Hepatocyte (in vitro differentiated cells): ENCODE measurements at regions not wholly inside any gene's neighbourhood (a gene's known extent, or its start where the extent isn't known, plus 50 kb on each side); places are given as distances from the start of the nearest gene placed in this dataset.

Experiments
- DNase-seq: peaks from one replicate; pipeline ENCODE4 v3.0.0-alpha.2; 2016; ENCODE audit warnings: low spot score
- H2AFZ ChIP-seq: fragments of 200-600 bp; sonication (generic); 2 replicates; pipeline ENCODE4 v1.6.0; 2016; ENCODE audit warnings: antibody characterized with exemption, mild to moderate bottlenecking
- H3K27ac ChIP-seq: fragments of 200-600 bp; sonication (generic); 2 replicates; pipeline ENCODE4 v1.5.1; 2016; ENCODE audit warnings: mild to moderate bottlenecking
- H3K27me3 ChIP-seq: fragments of 200-600 bp; sonication (generic); 2 replicates; pipeline ENCODE4 v1.6.1; 2016
- H3K36me3 ChIP-seq: fragments of 200-600 bp; sonication (generic); replicated peaks from 2 replicates; pipeline ENCODE4 v1.5.1; 2016; ENCODE audit warnings: low read depth; ENCODE audit not compliant: insufficient read depth
- H3K4me1 ChIP-seq: fragments of 200-600 bp; sonication (generic); 2 replicates; pipeline ENCODE4 v1.5.1; 2016; ENCODE audit warnings: mild to moderate bottlenecking, moderate library complexity; ENCODE audit not compliant: insufficient read depth
- H3K4me2 ChIP-seq: fragments of 200-600 bp; sonication (generic); 2 replicates; pipeline ENCODE4 v1.6.0; 2016
- H3K4me3 ChIP-seq: fragments of 200-600 bp; sonication (generic); 2 replicates; pipeline ENCODE4 v1.5.1; 2016; ENCODE audit warnings: mild to moderate bottlenecking
- H3K79me2 ChIP-seq: fragments of 200-600 bp; sonication (generic); 2 replicates; pipeline ENCODE4 v1.6.0; 2017; ENCODE audit warnings: mild to moderate bottlenecking
- H3K9me2 ChIP-seq: fragments of 200-600 bp; sonication (generic); replicated peaks from 2 replicates; pipeline ENCODE4 v1.6.0; 2017; ENCODE audit warnings: mild to moderate bottlenecking; ENCODE audit not compliant: insufficient read depth
- H3K9me3 ChIP-seq: fragments of 200-600 bp; sonication (generic); 2 replicates; pipeline ENCODE4 v1.5.1; 2016; ENCODE audit warnings: low read depth, mild to moderate bottlenecking
- H4K20me1 ChIP-seq: fragments of 200-600 bp; sonication (generic); 2 replicates; pipeline ENCODE4 v1.6.0; 2016; ENCODE audit warnings: mild to moderate bottlenecking; ENCODE audit not compliant: insufficient read depth, poor library complexity, severe bottlenecking
- EZH2 ChIP-seq: fragments of 200-600 bp; sonication (generic); IDR thresholded peaks from 2 replicates; pipeline ENCODE4 v1.6.1; 2016; ENCODE audit warnings: antibody characterized with exemption, mild to moderate bottlenecking, borderline replicate concordance
- EZH2phosphoT487 ChIP-seq: fragments of 200-600 bp; sonication (generic); IDR thresholded peaks from one replicate; pipeline ENCODE4 v1.6.1; 2018; ENCODE audit warnings: antibody characterized with exemption, mild to moderate bottlenecking, low read depth, moderate library complexity; ENCODE audit not compliant: unreplicated experiment, severe bottlenecking
- WGBS: methylation state at CpG from one replicate; pipeline ENCODE4 v1.1.6; 2016; ENCODE audit warnings: low lambda C conversion rate; ENCODE audit errors: missing lambda C conversion rate; 5-methylcytosine and 5-hydroxymethylcytosine counted together
- TF ChIP-seq, protein P1 (sequence below): fragments of 200-600 bp; sonication (generic); IDR thresholded peaks from 2 replicates; pipeline ENCODE4 v1.5.1; 2016; ENCODE audit warnings: antibody characterized with exemption, mild to moderate bottlenecking; ENCODE audit not compliant: poor library complexity

DNA sequence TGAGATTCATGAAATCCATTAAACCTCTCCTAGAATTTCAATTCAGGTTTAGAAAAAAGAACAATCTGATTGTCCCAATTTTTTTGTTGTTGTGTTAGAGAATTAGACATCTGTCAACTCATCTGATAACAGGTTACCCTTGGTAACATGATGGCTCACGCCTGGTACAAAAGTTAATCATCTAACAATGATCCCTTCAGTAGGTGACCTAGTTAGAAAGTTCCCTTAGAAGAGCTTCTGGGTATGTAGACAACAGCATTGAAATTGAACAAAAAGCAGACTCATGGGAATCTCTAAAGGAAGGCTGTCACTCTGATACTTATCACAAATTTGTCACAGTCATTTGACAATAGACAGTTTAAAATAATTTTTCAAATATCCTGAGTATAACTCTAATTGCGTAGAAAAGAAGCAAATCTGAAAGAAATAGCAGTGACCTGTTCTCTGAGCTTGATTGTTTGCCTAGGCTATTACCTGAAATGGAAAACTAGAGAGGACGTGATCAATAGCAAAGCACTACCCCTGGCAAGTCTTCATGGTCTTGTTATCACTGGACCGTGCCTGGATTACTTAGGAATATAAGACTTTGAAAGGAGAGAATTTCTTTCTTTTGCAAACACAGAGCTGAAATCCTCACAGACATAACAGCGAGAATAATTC lies 880.4 kb upstream of the AGA start:
- WGBS: 64% methylated on average over 5 of the region's 5 CpGs
- Histone ChIP-seq H3K4me3 (no peak overlapping the region), H3K27ac (no peak overlapping the region), H3K4me1 (no peaks in the 10 kb centered on the region), H3K9me2 (no peaks in the 10 kb centered on the region), H3K36me3 (no peaks in the 10 kb centered on the region), H3K27me3 (no peaks in the 10 kb centered on the region), H3K79me2 (no peaks in the 10 kb centered on the region), H4K20me1 (no peaks in the 10 kb centered on the region), H3K4me2 (no peak overlapping the region), H3K9me3 (no peaks in the 10 kb centered on the region), H2AFZ (no peak overlapping the region)
- TF ChIP-seq EZH2: no peak
- TF ChIP-seq, protein P1, sequence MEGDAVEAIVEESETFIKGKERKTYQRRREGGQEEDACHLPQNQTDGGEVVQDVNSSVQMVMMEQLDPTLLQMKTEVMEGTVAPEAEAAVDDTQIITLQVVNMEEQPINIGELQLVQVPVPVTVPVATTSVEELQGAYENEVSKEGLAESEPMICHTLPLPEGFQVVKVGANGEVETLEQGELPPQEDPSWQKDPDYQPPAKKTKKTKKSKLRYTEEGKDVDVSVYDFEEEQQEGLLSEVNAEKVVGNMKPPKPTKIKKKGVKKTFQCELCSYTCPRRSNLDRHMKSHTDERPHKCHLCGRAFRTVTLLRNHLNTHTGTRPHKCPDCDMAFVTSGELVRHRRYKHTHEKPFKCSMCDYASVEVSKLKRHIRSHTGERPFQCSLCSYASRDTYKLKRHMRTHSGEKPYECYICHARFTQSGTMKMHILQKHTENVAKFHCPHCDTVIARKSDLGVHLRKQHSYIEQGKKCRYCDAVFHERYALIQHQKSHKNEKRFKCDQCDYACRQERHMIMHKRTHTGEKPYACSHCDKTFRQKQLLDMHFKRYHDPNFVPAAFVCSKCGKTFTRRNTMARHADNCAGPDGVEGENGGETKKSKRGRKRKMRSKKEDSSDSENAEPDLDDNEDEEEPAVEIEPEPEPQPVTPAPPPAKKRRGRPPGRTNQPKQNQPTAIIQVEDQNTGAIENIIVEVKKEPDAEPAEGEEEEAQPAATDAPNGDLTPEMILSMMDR: no peak
- no peak for TF ChIP-seq EZH2phosphoT487
- DNase-seq: no peak

DNA sequence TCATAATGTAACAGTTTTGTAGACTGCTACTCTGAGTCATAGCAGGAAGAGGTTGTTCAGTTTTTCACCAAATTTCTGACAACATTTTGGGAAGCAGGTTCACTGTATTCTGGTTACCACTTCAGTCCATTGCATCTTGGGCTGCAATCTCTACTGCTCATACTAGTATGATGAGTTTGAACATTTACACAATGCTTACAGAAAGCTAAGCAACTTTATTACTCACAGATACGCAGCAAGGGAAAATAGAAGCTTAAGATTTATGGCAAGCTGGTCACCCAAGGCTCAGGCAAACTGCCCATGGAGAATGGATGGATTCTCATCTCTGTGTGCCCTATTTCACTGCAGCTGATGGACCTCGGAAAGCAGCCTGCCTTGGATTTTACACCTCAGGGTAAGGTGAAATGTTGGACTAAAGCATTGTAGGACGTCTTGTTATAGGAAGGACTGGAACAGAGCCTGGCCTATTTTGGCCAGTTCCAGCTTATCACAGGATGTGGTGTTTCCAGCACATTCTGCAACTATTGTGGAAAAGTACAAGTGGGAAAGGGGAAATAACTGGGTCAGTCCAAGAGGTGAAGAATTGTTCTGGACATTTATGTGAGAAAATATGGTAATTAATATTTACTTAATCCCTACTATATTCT lies 887.1 kb upstream of the AGA start:
- no peaks in the 10 kb centered on the region for H3K9me3 ChIP-seq
- no peaks in the 10 kb centered on the region for H3K79me2 ChIP-seq
- no peaks in the 10 kb centered on the region for H3K4me1 ChIP-seq
- TF ChIP-seq, protein P1: no peak
- TF ChIP-seq EZH2 (no peak), EZH2phosphoT487 (no peak)
- H3K27ac ChIP-seq: no peak overlapping the region
- H3K27me3 ChIP-seq: no peaks in the 10 kb centered on the region
- no peak for DNase-seq
- 77% methylated on average over 3 of the region's 3 CpGs for WGBS
- no peak overlapping the region for H2AFZ ChIP-seq
- H3K4me3 ChIP-seq: no peak overlapping the region
- H3K36me3 ChIP-seq: no peaks in the 10 kb centered on the region
- H3K4me2 ChIP-seq: no peak overlapping the region
- H4K20me1 ChIP-seq: no peaks in the 10 kb centered on the region
- H3K9me2 ChIP-seq: no peaks in the 10 kb centered on the region

DNA sequence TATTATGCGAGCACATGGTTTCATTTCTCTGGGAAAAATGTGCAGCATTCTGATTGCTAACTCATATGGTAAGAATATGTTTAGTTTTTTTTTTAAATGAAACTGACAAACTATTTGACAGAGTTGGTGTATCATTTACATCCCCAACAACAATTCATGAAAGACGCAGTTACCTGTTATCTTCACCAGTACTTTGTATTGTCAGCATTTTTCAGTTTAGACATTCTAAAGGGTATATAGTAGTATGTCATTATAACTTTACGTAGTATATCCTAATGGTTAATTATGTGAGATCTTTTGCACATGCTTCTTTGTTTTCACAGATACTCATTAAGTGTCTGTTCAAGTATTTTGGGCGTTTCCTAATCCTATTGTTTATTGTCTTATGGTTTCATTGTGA lies 891.1 kb upstream of the AGA start:
- H3K4me2 ChIP-seq: no peak overlapping the region
- H3K27ac ChIP-seq: no peak overlapping the region
- H3K4me3 ChIP-seq: no peak overlapping the region
- no peaks in the 10 kb centered on the region for H4K20me1 ChIP-seq
- no peaks in the 10 kb centered on the region for H3K9me2 ChIP-seq
- 85% methylated on average over 4 of the region's 4 CpGs for WGBS
- no peaks in the 10 kb centered on the region for H3K27me3 ChIP-seq
- H3K9me3 ChIP-seq: no peaks in the 10 kb centered on the region
- no peak for TF ChIP-seq EZH2phosphoT487
- no peak for TF ChIP-seq EZH2
- TF ChIP-seq, protein P1: no peak
- no peak overlapping the region for H2AFZ ChIP-seq
- no peaks in the 10 kb centered on the region for H3K79me2 ChIP-seq
- DNase-seq: no peak
- no peaks in the 10 kb centered on the region for H3K4me1 ChIP-seq
- H3K36me3 ChIP-seq: no peaks in the 10 kb centered on the region
